GM12892 (cell line): ENCODE measurements at regions not wholly inside any gene's neighbourhood (a gene's known extent, or its start where the extent isn't known, plus 50 kb on each side); places are given as distances from the start of the nearest gene placed in this dataset.

ENCODE experiments used
- POLR2A ChIP-seq: IDR thresholded peaks from 2 replicates; pipeline ENCODE4 v1.6.1; 2011; ENCODE audit warnings: low read depth, low read length, control low read depth
- POLR2AphosphoS5 ChIP-seq: IDR thresholded peaks from 2 replicates; pipeline ENCODE4 v1.6.1; 2011; ENCODE audit warnings: low read depth, low read length, control low read depth

DNA sequence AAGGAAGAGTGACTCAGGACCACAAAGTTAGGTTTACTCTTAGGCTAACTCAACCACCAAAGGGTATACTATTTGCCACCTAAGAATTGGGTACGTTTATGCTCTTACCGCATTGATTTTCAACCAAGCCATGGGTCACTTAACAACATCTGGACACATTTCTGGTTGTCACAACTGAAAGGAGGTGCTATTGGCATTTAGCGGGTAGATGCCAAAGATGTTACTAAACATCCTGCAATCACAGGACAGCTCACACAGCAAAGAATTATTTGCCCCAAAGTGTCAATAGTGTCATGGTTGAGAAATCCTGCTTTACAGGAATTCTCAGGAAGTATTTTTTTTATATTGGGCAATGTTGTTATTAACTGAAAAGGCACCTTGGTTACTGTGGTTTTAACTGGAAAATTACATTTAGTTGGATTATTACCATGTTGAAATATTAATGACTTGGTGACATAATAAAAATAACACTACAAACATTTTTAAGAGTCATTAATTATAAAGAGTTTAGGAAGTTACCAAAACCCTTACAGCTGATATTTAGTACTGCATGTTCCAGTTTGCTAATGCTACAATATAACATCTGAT is 185.0 kb upstream of the TMEM196 start:
- TF ChIP-seq POLR2A (no peak), POLR2AphosphoS5 (no peak)
